HTERT RPE-1 (cell line): ENCODE measurements at regions not wholly inside any gene's neighbourhood (a gene's known extent, or its start where the extent isn't known, plus 50 kb on each side); places are given as distances from the start of the nearest gene placed in this dataset.
"Not testable (repeated sequence)": the region's sequence is repeated elsewhere in the genome, so short reads cannot be mapped to it uniquely, and the experiment has no call there.

Experiments
- in situ Hi-C: fragments of 300-500 bp; cut with MboI; formaldehyde crosslinking; loops from 4 replicates; pipeline ENCODE4 v1.14.3; 2020; ENCODE audit warnings: low sequenced_read_pairs

GRCh38 chr2:41033127-41033526 lies 581.2 kb upstream of the SLC8A1 start:
- in situ Hi-C loops = no loop called here

GRCh38 chr2:41038408-41038807 lies 586.5 kb upstream of the SLC8A1 start:
- in situ Hi-C loops = no loop called here

GRCh38 chr2:41039750-41040149 lies 587.9 kb upstream of the SLC8A1 start:
- in situ Hi-C loops = not testable (repeated sequence)

- in situ Hi-C loops = no loop called here
Observed at GRCh38 chr2:41040782-41041520, 589.1 kb upstream of the SLC8A1 start.

- in situ Hi-C loops = no loop called here
Observed at GRCh38 chr2:41042343-41042742, 590.5 kb upstream of the SLC8A1 start.

GRCh38 chr2:41061356-41061755 lies 609.5 kb upstream of the SLC8A1 start:
- in situ Hi-C loops = no loop called here

GRCh38 chr2:41062336-41062735 lies 610.4 kb upstream of the SLC8A1 start:
- in situ Hi-C loops = no loop called here

GRCh38 chr2:41066168-41066567 lies 614.3 kb upstream of the SLC8A1 start:
- in situ Hi-C loops = no loop called here

GRCh38 chr2:41068740-41069139 lies 616.9 kb upstream of the SLC8A1 start:
- in situ Hi-C loops = no loop called here

- in situ Hi-C loops = no loop called here
Observed at GRCh38 chr2:41078341-41078740, 626.5 kb upstream of the SLC8A1 start.

- in situ Hi-C loops = no loop called here
Observed at GRCh38 chr2:41079011-41079410, 627.1 kb upstream of the SLC8A1 start.

GRCh38 chr2:41084321-41084720 lies 632.4 kb upstream of the SLC8A1 start:
- in situ Hi-C loops = no loop called here

GRCh38 chr2:41087946-41088345 lies 636.1 kb upstream of the SLC8A1 start:
- in situ Hi-C loops = no loop called here

- in situ Hi-C loops = no loop called here
Observed at GRCh38 chr2:41101281-41101680, 649.4 kb upstream of the SLC8A1 start.

GRCh38 chr2:41109744-41110143 lies 657.9 kb upstream of the SLC8A1 start:
- in situ Hi-C loops = no loop called here

- in situ Hi-C loops = no loop called here
Observed at GRCh38 chr2:41111836-41112627, 660.1 kb upstream of the SLC8A1 start.

GRCh38 chr2:41116106-41116797 lies 664.4 kb upstream of the SLC8A1 start:
- in situ Hi-C loops = no loop called here

- in situ Hi-C loops = no loop called here
Observed at GRCh38 chr2:41119489-41119888, 667.6 kb upstream of the SLC8A1 start.

- in situ Hi-C loops = no loop called here
Observed at GRCh38 chr2:41123341-41123740, 671.5 kb upstream of the SLC8A1 start.

GRCh38 chr2:41127351-41127750 lies 675.5 kb upstream of the SLC8A1 start:
- in situ Hi-C loops = no loop called here

- in situ Hi-C loops = no loop called here
Observed at GRCh38 chr2:41129988-41130387, 678.1 kb upstream of the SLC8A1 start.

- in situ Hi-C loops = no loop called here
Observed at GRCh38 chr2:41137031-41137430, 685.1 kb upstream of the SLC8A1 start.
